WTC11 (cell line): ENCODE measurements at regions not wholly inside any gene's neighbourhood (a gene's known extent, or its start where the extent isn't known, plus 50 kb on each side); places are given as distances from the start of the nearest gene placed in this dataset.
A peak's percentile ranks its signal among the peaks of the same experiment; 100 is the strongest.

ENCODE experiments used
- ATAC-seq: fragments of 200-7000 bp; cut with Tn5 transposase; 2 replicates; pipeline ENCODE4 v1.10.0; 2021; ENCODE audit warnings: mild to moderate bottlenecking, moderate library complexity
- CTCF ChIA-PET: fragments of 300-600 bp; sonication (Branson Sonifier 250); formaldehyde crosslinking; loops from one replicate; lab custom pipeline; 2021; ENCODE audit warnings: antibody characterized with exemption; lab: Charles Lee
- POLR2A ChIA-PET: fragments of 350-600 bp; sonication (Branson Sonifier 250); formaldehyde crosslinking; loops from one replicate; lab custom pipeline; 2021; ENCODE audit warnings: antibody characterized with exemption; lab: Charles Lee
- DNase-seq: peaks from one replicate; pipeline ENCODE4 v3.0.0; 2021; ENCODE audit warnings: low spot score
- H3K27ac Mint-ChIP-seq: 2 replicates; pipeline ENCODE4 v1.8.0; 2021; ENCODE audit warnings: mixed read lengths
- H3K27me3 Mint-ChIP-seq: 2 replicates; pipeline ENCODE4 v1.8.0; 2021; ENCODE audit warnings: low read depth, mild to moderate bottlenecking, moderate library complexity, mixed read lengths
- H3K36me3 Mint-ChIP-seq: 2 replicates; pipeline ENCODE4 v1.8.0; 2021; ENCODE audit warnings: mixed read lengths
- H3K4me1 Mint-ChIP-seq: 2 replicates; pipeline ENCODE4 v1.8.0; 2022; ENCODE audit warnings: mixed read lengths
- H3K4me3 Mint-ChIP-seq: 2 replicates; pipeline ENCODE4 v1.8.0; 2021; ENCODE audit warnings: mild to moderate bottlenecking, moderate library complexity, mixed read lengths
- H3K9me3 Mint-ChIP-seq: 2 replicates; pipeline ENCODE4 v1.8.0; 2021; ENCODE audit warnings: mixed read lengths
- ATF6 ChIP-seq: sonication (generic); formaldehyde crosslinking; IDR thresholded peaks from 2 replicates; pipeline ENCODE4 v1.8.1; 2023; ENCODE audit warnings: mild to moderate bottlenecking, missing genetic modification reagents
- CDX4 ChIP-seq: fragments of 250-450 bp; sonication (Bioruptor Pico); IDR thresholded peaks from 2 replicates; pipeline ENCODE4 v1.9.0; 2021; ENCODE audit warnings: moderate library complexity, mild to moderate bottlenecking, inconsistent platforms, borderline replicate concordance
- ESRRA ChIP-seq: sonication (generic); formaldehyde crosslinking; IDR thresholded peaks from 2 replicates; pipeline ENCODE4 v1.8.1; 2022; ENCODE audit warnings: mild to moderate bottlenecking, missing genetic modification reagents, borderline replicate concordance
- ETV6 ChIP-seq: sonication (generic); formaldehyde crosslinking; IDR thresholded peaks from 2 replicates; pipeline ENCODE4 v1.8.1; 2022; ENCODE audit warnings: mild to moderate bottlenecking, missing genetic modification reagents
- FOXJ3 ChIP-seq: sonication (generic); formaldehyde crosslinking; IDR thresholded peaks from 2 replicates; pipeline ENCODE4 v1.9.0; 2021; ENCODE audit warnings: missing genetic modification reagents, mild to moderate bottlenecking, borderline replicate concordance
- GRHL2 ChIP-seq: fragments of 250-450 bp; sonication (Bioruptor Pico); IDR thresholded peaks from 2 replicates; pipeline ENCODE4 v1.8.0; 2022; ENCODE audit warnings: mild to moderate bottlenecking, moderate library complexity; ENCODE audit not compliant: insufficient replicate concordance, severe bottlenecking
- GTF2I ChIP-seq: fragments of 250-450 bp; sonication (Bioruptor Pico); conservative IDR thresholded peaks from 2 replicates; pipeline ENCODE4 v1.4.0; 2021; ENCODE audit warnings: mild to moderate bottlenecking
- HMGXB4 ChIP-seq: sonication (generic); formaldehyde crosslinking; IDR thresholded peaks from 2 replicates; pipeline ENCODE4 v1.8.1; 2023; ENCODE audit warnings: mild to moderate bottlenecking, moderate library complexity, missing genetic modification reagents
- JUN ChIP-seq: sonication (generic); formaldehyde crosslinking; IDR thresholded peaks from 2 replicates; pipeline ENCODE4 v1.8.0; 2023; ENCODE audit warnings: mild to moderate bottlenecking, missing genetic modification reagents
- NFE2L1 ChIP-seq: sonication (generic); formaldehyde crosslinking; IDR thresholded peaks from 2 replicates; pipeline ENCODE4 v1.8.1; 2023; ENCODE audit warnings: missing genetic modification reagents
- RORB ChIP-seq: fragments of 250-450 bp; sonication (Bioruptor Pico); IDR thresholded peaks from 2 replicates; pipeline ENCODE4 v1.9.0; 2021; ENCODE audit warnings: mild to moderate bottlenecking
- TCF7 ChIP-seq: sonication (generic); formaldehyde crosslinking; IDR thresholded peaks from 2 replicates; pipeline ENCODE4 v1.8.0; 2022; ENCODE audit warnings: mild to moderate bottlenecking, low read depth, missing genetic modification reagents, moderate library complexity
- TP53 ChIP-seq: sonication (generic); formaldehyde crosslinking; IDR thresholded peaks from 2 replicates; pipeline ENCODE4 v1.8.1; 2023; ENCODE audit warnings: mild to moderate bottlenecking, missing genetic modification reagents
- ZNF232 ChIP-seq: sonication (generic); formaldehyde crosslinking; IDR thresholded peaks from 2 replicates; pipeline ENCODE4 v1.8.0; 2022; ENCODE audit warnings: mild to moderate bottlenecking, missing genetic modification reagents
- ZNF396 ChIP-seq: fragments of 250-450 bp; sonication (Bioruptor Pico); IDR thresholded peaks from 2 replicates; pipeline ENCODE4 v1.8.0; 2021; ENCODE audit warnings: mild to moderate bottlenecking, moderate library complexity, borderline replicate concordance
- ZNF416 ChIP-seq: fragments of 250-450 bp; sonication (Bioruptor Pico); IDR thresholded peaks from 2 replicates; pipeline ENCODE4 v1.9.0; 2021; ENCODE audit warnings: mild to moderate bottlenecking, inconsistent platforms
- ZNF671 ChIP-seq: fragments of 250-450 bp; sonication (Bioruptor Pico); IDR thresholded peaks from 2 replicates; pipeline ENCODE4 v1.8.0; 2021; ENCODE audit warnings: mild to moderate bottlenecking
- TF ChIP-seq, protein P1 (sequence below): sonication (generic); formaldehyde crosslinking; IDR thresholded peaks from 2 replicates; pipeline ENCODE4 v1.8.1; 2022; ENCODE audit warnings: mild to moderate bottlenecking, moderate library complexity, missing genetic modification reagents
- TF ChIP-seq, protein P2 (sequence below): fragments of 250-450 bp; sonication (Bioruptor Pico); conservative IDR thresholded peaks from 2 replicates; pipeline ENCODE4 v1.9.0; 2021; ENCODE audit warnings: mild to moderate bottlenecking
- TF ChIP-seq, protein P3 (sequence below): sonication (generic); formaldehyde crosslinking; IDR thresholded peaks from 2 replicates; pipeline ENCODE4 v1.8.0; 2022; ENCODE audit warnings: mild to moderate bottlenecking, missing genetic modification reagents

DNA sequence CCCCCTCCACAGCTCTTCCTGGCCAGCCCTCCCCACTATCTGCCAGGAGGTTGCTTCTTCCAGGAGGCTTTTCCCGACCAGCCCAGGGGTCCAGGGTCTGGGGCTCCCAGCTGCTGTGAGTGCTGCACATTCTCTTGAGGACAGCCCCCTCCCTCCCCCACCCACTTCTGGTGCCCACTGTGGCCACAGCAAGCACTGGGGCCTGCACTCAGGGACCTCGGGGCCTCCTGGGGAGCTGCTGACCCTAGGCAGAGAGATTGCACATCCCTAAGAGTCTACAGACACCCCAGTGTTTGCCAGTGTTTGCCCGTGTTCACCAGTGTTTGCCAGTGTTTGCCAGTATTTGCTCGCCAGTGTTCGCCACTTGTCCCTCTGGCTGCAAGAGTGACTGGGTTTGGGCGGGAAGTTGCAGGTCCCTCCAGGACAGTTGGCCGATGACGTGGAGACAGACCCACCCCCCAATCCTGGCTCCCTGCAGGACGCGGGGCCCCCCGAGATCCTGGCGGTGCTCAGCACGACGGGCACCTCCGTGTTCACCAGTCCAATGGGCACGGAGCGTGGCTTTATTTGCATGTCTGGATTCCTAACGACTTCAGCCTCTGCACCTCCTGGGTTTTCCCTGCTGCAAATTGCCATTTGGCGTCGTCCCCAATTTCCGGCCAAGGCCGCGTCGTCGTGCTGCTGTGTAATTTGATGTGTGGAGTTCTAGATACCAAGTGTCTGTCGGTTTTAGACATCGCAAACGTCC, 87.5 kb upstream of the NKX1-1 start:
- H3K4me1 Mint-ChIP-seq, result no peaks in the 10 kb centered on the region
- no peak for TF ChIP-seq ZNF232 (CRISPR knock-in tag)
- TF ChIP-seq FOXJ3 (CRISPR knock-in tag), result no peak
- TF ChIP-seq JUN, result no peak
- TF ChIP-seq TP53 (CRISPR knock-in tag), result no peak
- TF ChIP-seq, protein P1, sequence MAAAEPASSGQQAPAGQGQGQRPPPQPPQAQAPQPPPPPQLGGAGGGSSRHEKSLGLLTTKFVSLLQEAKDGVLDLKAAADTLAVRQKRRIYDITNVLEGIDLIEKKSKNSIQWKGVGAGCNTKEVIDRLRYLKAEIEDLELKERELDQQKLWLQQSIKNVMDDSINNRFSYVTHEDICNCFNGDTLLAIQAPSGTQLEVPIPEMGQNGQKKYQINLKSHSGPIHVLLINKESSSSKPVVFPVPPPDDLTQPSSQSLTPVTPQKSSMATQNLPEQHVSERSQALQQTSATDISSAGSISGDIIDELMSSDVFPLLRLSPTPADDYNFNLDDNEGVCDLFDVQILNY, result no peak
- TF ChIP-seq, protein P2, sequence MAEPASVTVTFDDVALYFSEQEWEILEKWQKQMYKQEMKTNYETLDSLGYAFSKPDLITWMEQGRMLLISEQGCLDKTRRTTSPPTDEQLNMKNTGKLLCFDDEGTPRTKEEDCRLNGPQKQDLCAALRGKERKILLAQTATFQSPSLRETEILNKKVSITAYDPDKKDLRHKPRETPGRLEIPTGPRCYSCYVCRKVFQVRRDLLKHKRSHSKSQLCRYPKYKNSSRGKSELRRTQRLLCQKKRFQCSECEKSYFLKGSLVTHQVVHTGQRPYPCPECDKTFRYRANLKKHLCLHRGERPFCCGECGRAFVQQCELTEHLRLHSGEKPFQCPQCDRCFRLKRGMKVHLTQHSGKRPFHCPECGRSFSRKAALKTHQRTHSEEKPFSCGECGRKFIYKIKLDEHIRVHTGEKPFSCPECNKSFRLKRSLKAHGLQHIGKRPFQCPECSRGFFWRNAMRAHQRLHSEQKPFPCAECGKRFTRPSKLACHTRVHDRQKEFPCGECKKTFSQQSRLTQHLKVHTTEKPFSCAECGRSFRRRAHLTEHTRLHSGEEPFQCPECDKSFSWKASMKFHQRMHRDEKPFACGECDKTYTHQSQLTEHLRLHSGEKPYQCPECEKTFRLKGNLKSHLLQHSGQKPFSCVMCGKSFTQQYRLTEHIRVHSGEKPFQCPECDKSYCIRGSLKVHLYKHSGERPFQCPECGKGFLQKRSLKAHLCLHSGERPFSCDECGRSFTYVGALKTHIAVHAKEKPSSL (CRISPR knock-in tag), result no peak
- no peak for TF ChIP-seq HMGXB4 (CRISPR knock-in tag)
- TF ChIP-seq ZNF396, result no peak
- TF ChIP-seq GTF2I (CRISPR knock-in tag), result no peak
- TF ChIP-seq ZNF416 (CRISPR knock-in tag), result no peak
- no peak for TF ChIP-seq TCF7 (CRISPR knock-in tag)
- no peak for TF ChIP-seq ZNF671
- no peak for TF ChIP-seq ETV6
- TF ChIP-seq NFE2L1 (CRISPR knock-in tag), result no peak
- TF ChIP-seq GRHL2, result no peak
- TF ChIP-seq, protein P3, sequence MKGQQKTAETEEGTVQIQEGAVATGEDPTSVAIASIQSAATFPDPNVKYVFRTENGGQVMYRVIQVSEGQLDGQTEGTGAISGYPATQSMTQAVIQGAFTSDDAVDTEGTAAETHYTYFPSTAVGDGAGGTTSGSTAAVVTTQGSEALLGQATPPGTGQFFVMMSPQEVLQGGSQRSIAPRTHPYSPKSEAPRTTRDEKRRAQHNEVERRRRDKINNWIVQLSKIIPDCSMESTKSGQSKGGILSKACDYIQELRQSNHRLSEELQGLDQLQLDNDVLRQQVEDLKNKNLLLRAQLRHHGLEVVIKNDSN, result no peak
- no peak for TF ChIP-seq CDX4
- no peak for TF ChIP-seq RORB (CRISPR knock-in tag)
- no peak for TF ChIP-seq ATF6 (CRISPR knock-in tag)
- no peak for TF ChIP-seq ESRRA (CRISPR knock-in tag)
- H3K4me3 Mint-ChIP-seq, result no peak overlapping the region
- no peak overlapping the region for H3K27ac Mint-ChIP-seq
- POLR2A ChIA-PET, result no interaction called here
- H3K36me3 Mint-ChIP-seq, result no peaks in the 10 kb centered on the region
- CTCF ChIA-PET, result no interaction called here
- H3K9me3 Mint-ChIP-seq, result no peaks in the 10 kb centered on the region
- no peak for ATAC-seq
- H3K27me3 Mint-ChIP-seq, result no peaks in the 10 kb centered on the region
- DNase-seq, result peak; percentile 3
